Activated CD4-positive, CD25-positive, alpha-beta regulatory T cell treated with anti-CD3 and anti-CD28 coated beads, Interleukin-2, amount 50 U/mL, for 24 hours (primary cell): ENCODE measurements at regions not wholly inside any gene's neighbourhood (a gene's known extent, or its start where the extent isn't known, plus 50 kb on each side); places are given as distances from the start of the nearest gene placed in this dataset.

ENCODE experiments used
- ATAC-seq, 2 donors: fragments of 150-1000 bp; cut with Tn5 transposase; one replicate each; pipeline ENCODE4 v1.10.0; 2021; ENCODE audit warnings: mild to moderate bottlenecking in 1 of 2, moderate library complexity in 1 of 2

DNA sequence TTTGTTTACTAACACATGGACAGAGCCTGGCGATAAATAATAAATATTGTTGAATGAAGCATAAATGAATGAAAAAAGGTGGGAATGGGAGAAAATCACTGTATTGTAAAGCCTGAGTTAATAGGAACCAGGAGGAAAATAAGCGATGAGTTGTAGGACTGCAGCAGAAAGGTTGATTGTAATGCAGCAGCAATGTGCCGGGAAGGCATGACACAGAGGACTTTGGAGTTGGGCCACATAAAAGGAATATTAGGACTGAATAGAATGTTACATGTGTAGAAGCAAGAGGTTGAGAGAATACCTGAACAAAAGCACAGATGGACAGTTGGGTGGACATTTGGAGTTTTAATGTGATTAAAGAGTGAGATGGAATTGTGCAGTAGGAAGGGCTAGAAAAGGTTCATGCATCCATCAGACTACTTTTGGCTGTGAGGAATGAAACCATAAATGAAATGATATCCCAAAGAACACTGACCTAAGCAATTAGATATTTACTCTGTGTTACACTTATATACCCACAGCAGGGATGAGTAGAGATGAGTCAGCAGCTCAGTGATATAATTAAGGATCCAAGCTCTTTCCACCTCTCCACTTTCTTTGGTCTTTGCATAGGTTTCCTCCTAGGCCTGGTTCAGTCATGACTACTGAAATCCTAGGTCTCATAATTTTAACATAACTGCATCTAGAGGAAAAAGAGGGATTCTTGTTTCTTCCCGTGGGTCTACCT is 55.4 kb downstream of the CCER1 start:
- ATAC-seq: no peak

DNA sequence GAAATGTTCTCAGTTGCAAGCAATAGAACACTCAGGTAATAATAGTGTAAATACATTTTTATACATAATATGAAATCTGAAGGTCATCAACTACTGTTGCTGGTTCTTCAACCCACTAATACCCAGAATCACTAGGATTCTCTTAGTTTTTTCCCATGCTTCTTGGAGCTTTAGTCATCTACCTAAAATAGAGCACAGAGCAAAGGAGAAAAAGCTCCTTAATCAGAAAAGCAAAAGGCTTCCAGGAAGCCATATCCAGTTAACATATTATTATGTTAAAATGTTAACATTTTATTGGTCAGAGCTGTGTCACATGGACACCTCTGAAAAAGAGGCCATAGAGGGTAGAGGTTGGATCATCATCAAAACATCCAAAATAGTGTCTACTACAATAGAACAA is 57.0 kb downstream of the CCER1 start:
- no peak for ATAC-seq

DNA sequence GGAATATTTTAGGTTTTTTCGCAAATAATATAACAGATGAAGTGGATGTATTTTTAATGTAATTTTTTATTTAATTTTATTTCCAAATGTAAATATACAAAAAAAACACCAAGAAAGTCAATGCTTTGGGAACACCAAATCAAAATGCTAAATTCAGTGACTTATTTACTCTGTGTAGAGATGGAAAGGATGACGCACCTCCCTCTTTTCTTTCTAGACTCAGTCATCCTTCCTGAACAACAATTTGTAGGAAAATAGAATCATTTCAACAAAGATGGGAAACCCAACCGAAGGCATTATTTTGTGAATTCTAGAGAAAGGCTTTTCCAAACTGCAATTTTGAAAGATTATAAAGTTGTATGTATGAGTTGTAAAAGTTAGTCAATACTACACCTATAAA is 57.7 kb downstream of the CCER1 start:
- ATAC-seq: no peak

DNA sequence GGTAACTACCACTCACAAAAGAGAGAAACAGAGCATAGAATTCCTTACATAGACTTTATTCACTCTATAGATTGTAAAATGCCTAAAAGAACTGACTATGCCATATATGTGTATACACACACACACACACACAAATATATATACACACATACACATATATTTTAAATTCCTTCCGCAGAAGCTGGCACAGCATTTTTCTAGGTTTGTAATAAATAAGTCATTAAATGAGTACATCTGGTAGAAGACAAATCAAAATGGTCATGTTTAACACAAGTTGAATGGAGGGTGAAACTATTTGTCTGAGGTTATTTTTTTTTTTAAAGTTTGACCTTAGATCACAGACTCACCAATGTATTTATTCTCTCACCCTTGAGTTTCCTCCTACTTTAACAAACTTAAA is 58.2 kb downstream of the CCER1 start:
- ATAC-seq: no peak

DNA sequence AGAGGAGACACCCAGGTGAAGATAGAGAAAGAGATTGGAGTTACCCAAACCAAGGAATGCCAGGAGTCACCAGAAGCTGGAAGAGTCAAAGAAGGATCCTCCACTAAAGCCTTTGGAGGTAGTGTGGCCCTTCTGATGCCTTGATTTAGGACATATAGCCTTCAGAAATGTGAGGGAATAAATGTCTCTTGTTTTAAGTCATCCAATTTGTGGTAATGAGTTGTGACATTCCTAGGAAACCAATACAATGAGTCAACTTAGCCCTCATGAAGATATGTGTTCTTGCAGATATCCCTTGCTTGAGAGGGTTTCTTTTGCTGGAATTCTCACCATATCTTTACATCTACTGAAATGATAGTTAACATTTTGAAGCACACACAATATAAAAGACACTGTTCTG is 58.8 kb downstream of the CCER1 start:
- no peak for ATAC-seq

DNA sequence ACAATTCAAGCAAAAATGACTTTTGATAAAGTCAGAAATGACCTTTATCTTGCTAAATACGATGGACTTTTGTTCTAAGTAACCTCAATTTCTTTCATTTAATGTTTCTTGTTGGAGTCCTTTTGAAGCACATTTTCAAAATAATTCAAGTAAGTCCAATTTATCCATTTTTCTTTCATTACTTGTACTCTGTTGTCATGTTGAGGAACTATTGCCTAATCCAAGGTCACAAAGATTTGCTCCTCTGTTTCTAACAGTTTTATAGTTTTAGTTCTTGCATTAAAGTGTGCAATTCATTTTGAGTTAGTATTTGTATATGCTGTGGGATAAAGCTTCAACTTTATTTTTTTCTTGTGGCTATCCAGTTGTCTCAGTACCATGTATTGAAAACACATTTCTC is 66.7 kb downstream of the CCER1 start:
- ATAC-seq: no peak

DNA sequence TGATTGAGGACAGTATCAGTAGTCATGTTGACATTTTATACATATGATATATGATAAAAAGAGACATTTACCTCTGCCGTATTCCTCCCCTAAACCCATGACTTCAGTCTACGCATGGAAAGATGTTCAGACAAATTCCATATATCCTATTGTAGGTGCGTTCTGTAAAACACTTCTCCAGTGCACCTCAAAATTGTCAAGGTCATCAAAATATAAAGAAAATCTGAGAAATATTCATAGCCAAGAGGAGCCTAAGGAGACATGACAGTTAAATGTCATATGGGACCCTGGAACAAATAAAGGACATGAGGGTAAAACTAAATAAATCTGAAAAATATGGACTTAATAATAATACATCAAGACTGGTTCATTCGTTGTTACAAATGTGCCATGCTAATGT is 71.5 kb downstream of the CCER1 start:
- ATAC-seq: no peak

DNA sequence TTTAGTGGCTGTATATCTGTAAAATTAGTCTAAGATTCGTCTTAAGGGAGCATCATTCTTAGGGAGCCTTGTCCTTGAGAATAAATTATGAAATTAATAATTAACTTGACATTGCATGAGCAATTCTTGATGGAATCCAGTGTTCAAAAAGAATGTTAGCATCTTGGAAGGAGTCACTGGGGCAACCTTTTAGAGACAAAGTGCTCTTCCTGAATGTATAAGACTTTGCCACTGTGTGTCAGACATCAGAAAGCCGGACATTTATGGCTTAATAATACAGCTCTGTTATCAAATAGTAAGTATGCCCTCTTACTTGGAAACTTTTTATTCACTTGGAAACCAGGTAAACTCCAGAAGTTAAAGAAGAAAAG is 83.3 kb downstream of the CCER1 start:
- ATAC-seq: no peak

DNA sequence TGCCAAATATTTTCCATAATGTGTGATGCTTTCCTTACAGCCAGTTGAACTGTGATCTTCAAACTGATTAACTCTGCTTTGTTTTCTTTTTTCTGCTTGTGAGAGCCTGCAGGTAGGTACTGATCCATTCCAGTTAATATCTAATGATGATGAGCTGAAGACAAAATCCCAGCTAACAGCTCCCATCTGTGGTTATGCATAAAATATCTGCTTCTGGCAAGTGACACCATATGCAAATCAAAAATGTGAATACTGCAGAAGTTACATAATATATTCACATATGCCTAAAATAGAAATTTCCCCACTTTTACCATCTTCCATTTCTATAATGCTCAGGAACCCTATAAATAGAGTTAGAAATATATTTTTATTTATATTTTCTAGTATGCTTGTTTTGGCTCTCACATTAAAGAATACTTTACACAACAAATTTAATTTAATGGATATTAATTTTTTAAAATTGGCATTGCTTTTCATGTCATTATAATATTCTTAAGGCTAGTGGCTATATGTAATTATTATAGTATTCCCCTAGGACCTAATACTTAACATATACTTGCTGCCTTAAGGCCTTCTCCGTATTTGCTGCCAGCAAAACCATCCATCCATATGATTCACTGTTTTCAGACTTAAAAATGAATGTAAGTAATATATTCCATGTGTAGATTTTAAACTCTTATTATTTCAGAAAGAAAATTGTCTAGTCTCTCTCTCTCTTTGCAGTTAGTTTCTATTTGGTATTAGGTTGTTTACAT is 83.8 kb downstream of the CCER1 start:
- no peak for ATAC-seq

DNA sequence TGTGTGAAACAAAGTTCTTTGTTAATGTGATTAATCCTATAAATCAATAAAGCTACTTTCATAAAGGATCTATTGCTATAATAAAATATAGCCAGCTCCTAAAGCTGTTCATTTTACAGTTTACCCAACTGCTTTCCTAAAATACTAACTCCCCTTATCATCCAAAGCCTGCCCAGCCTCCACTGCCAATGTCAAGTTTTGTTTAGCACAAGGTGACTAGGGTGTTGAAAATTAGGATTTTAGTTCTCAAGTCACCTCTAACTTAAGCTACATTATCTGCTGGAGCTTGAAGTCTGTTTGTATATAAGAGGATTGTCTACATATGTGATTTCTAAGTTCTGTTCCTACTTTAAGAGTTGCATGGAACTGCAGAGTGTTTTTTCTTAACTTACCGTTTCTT is 86.3 kb downstream of the CCER1 start:
- no peak for ATAC-seq

DNA sequence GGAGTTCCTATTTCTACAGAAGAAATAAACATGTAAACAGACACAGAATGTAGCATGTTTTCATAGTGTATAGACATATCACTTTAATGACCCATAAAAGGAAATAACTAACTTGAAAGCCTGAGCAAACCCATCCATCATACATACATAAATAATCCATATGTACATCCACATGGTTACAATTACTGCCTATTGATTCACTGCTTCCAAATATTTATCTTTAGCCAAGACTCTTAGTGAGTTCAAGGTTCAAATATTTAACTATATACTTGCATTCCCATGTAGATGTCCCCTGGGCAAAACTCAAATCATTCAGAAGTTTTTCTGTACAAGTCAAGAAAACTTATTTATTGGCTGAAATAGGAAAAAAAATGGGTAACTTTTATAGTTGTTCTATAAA is 95.4 kb downstream of the CCER1 start:
- no peak for ATAC-seq

DNA sequence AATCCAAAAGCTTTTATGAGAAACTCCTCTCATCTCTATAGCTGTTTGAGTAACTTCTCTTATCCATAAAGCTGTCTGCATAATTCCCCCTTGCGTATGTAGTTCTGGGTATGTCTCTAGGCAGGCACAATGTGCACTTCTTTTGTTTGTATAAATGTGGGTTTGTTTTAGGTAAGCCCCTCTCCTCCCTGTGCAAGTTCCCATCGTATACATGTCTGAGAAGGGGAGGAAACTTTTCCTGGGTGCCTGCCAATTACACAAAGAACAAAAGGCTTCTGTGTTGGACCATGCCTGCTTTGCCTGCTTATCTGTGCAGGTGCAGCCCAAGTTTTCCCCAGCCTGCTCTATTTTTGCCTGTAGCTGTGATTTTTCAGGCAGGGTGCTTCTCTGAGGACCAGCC is 96.7 kb downstream of the CCER1 start:
- ATAC-seq: no peak

DNA sequence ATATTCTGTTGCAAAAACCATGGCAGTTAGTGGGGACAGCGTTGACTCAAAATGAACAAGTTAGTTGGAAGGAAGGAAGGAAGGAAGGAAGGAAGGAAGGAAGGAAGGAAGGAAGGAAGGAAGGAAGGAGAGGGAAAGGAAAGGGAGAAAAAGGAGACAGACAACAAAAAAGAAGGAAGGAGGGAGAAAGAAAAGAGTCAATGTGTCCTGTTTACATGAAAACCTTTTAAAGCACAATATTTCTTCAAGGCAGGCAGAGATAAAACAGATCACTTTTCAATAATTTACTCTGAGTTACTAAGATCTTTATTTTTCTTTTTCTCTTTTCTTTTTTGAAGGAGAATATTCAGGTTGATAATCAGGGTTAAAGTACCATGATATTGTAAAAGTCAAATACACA is 99.4 kb downstream of the CCER1 start:
- no peak for ATAC-seq

DNA sequence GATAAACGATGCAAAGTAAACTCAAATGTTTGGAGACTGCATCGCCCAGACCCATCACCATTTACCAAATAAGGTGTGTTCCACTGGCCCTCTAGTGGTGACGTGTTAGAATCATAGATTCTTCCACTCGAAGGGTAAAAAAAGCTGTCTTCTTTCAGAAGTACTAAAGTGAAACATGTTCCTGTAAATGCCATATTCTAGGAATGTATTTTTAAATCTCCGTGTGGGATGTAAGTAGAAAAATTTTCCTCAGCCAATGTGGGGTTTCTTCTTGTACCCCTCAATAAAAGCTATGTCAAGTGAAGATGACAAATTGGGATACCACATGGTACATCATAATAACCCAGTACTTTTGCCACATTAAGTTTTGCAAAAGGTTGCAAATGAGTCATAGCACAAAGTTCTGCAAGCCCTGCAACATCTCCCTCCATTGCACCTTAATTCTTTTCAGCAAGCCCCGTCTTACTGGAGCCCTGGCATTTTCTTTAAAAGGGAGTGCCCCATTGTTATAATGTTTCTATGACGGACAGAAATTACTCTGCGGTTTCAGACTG is 100.8 kb downstream of the CCER1 start:
- peak; percentile 33 to 63 for ATAC-seq

DNA sequence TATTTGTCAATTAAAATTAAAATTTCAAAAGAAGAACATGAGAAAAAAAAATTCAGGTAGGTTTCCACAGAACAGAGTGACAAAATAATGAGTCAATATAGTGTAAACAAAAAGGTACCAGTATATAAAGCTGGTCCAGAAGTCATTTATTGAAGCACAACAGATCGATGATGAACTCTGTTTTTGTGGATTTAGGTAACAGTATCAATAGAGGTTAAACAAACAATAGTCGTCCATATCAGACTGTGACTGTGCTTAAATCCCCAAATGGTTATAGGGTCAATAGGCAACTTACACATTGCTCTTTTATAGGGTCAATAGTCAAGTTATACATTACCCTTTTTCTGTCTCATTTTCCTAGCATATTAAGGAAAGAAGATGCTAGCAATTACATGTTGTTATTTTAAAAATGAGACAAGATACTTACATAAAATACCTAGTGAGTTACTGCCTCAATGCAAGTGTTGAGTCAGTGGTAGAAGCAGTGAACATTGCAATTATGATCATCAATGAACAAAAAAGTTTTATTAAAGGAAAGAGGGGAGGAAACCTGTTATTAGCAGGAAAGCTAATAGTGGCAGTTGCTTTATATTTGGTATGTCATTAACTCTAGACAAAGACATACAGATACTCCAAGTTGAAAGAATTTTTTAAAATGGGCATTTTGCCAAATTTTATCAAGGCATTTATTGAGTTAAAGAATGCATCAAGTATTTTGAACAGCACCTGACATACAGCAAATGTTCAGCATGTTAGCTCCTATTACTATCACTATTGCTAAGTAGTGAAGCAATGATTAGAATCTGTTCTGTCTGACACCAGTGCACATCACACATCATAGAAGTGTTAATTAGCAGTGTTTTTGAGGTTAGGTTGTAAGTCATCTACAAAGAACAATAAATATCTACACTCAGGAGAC is 102.9 kb downstream of the CCER1 start:
- no peak for ATAC-seq

DNA sequence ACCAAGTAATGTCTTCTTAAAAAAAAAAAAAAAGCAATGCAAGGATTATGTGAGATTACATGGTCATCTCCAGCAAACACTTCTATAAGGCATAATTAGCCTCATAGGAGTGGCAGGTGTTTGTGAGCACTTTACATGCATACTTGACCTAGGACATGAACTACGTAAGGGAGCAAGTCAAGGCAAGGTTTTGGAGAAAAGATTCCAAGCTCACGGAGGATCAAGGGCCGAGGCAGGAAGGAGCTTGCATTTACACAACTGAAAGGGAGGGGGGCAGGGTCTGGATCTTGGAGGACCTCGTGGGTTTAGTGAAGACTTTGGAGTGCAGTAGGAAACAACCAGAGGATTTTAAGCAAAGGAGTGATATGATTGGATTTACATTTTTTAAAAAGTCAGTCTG is 112.5 kb downstream of the CCER1 start:
- no peak for ATAC-seq

DNA sequence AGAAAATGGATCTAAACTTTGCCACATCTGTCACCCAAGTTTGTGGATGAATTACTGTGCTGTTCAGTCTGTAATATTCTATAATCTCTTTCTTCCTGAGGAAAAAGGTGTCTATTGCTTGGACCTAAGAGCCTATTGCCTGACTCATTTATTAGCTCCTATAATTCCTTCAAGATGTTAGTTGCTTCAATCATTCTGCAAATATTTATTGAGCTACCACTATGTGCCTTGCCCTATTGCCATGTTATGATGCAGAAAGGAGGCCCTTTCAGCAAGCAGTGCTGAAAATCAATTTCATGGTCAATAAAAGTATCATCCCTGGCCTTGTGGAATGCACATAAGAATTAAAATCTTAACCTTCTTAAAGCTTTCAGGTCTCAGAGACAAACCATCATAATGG is 113.6 kb downstream of the CCER1 start:
- no peak for ATAC-seq

DNA sequence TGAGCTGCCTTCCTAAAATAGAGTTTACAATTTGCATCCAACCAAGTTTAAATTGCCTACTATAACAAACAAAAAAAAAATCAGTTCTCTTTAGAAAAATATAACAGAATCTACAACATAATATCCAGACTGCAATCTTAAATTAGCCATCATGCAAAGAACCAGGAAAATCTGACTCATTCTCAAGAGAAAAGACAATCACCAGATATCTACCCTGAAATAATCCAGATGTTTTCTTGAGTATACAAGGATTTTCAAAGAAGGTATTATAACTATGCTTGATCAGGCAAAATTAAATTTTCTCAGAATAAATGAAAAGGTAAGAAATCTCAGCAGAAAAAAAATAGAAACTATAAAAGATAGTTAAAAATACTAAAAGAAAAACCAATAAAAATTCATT is 115.6 kb downstream of the CCER1 start:
- ATAC-seq: no peak

DNA sequence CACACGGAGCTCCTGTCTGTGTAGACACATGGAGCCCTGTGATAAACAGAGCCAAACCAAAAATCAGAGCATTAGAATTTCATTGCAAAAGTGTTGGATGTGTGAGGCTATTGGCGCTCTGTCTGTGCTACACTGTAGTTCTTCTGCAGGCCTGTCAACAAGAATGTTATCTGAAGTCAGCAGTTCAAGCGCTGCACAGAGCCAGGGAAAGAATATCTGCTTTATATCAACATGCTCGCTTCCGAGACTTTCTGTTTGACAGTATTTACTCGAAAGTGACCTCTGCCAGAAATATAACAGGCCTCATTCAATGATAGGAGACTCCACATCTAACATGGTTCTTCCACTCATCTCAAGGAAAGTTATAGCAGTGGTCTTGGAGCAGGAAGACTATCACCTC is 118.3 kb downstream of the CCER1 start:
- no peak for ATAC-seq

DNA sequence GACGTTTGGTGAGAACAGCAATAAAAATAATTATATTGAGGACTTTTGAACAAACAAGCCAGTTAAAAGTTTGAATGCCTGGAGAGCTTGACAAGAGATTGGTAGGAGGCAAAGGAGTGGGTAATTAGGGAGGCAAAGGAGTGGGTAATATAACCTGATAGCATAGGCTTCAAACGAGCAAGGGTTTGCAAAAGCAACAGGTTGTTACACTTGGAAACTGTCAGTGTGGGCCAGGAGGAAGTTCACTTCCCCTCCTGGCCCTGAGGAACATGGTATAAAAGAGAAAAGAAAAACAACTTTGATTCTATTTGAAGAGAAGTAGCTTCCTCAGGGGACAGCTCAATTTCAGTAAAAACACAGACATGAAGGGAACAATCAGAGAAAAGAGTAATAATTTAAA is 121.7 kb downstream of the CCER1 start:
- ATAC-seq: no peak

DNA sequence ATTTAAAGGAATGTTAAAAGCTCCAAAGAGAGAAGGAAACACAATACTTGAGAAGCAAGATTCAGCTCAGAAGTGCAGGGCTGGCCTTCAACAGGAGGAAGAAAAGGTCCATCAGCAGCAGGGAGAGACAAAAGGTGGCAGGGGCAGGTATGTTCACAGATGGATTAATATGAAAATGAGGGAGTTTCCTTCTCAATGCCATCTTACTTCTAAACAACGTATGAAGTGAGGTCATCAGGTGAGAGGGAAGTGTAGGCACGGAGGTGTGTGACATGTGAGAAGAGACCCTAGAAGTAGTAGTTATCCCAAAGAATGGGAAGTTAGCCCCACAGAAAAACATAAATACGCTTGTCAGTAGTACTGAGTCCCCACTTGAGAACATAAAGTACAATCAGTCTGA is 122.5 kb downstream of the CCER1 start:
- no peak for ATAC-seq

DNA sequence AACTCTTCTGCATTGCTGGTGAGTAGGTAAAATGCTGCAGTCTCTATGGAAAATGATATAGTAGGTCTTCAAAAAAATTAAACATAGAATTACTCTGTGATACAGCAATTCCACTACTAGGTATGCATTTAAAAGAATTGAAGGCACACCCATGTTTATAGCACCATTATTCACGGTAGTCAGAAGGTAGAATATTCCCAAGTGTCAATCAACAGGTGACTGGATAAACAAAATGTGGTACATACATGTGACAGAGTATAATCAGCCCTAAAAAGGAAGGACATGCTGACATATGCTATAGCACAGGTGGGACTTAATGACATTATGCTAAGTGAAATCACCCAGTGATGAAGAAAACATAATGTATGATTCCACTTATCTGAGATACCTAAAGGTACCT is 123.3 kb downstream of the CCER1 start:
- ATAC-seq: no peak

DNA sequence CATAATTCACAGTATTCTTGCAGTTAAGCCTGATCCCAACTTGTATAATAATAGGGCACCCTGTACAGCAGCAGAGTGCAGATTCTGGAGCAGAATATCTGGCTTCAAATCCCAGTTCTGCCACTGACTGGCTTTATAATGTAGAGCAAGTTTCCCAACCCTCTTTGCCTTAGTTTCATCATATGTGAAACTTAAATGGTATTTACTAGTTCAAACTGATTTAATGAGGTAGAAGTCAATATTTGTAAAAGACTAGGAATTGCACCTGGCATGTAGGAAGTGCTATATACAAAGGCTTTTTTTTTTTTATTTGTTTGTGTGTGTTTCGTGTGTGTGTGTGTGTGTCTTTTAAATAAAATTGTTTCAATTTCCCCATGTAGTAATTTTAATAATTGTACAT is 125.9 kb downstream of the CCER1 start:
- no peak for ATAC-seq
